BJ (cell line): ENCODE measurements at regions not wholly inside any gene's neighbourhood (a gene's known extent, or its start where the extent isn't known, plus 50 kb on each side); places are given as distances from the start of the nearest gene placed in this dataset.
A peak's percentile ranks its signal among the peaks of the same experiment; 100 is the strongest.

Experiments
- CTCF ChIA-PET: fragments of 350-600 bp; formaldehyde crosslinking; extraction: SDS; loops from one replicate; lab custom pipeline; 2021; ENCODE audit warnings: antibody characterized with exemption, inconsistent platforms; lab: Yijun Ruan, JAX
- POLR2A ChIA-PET: fragments of 300-600 bp; sonication (Branson Sonifier 250); formaldehyde crosslinking; extraction: SDS; loops from one replicate; lab custom pipeline; 2021; ENCODE audit warnings: antibody characterized with exemption; lab: Charles Lee
- DNase-seq: peaks from one replicate; pipeline ENCODE4 v3.0.0-alpha.2; 2011; ENCODE audit warnings: low read depth
- H3K27me3 ChIP-seq: 2 replicates; pipeline ENCODE4 v1.6.0; 2011; ENCODE audit warnings: low read length; ENCODE audit not compliant: control insufficient read depth, insufficient read depth
- H3K36me3 ChIP-seq: 2 replicates; pipeline ENCODE4 v1.5.1; 2011; ENCODE audit warnings: low read length; ENCODE audit not compliant: control insufficient read depth, insufficient read depth
- H3K4me3 ChIP-seq: 2 replicates; pipeline ENCODE4 v1.5.1; 2011; ENCODE audit warnings: low read depth, mild to moderate bottlenecking, control low read depth, low read length
- TF ChIP-seq, protein P1 (sequence below): IDR thresholded peaks from 2 replicates; pipeline ENCODE4 v1.5.1; 2011; ENCODE audit warnings: low read depth, mild to moderate bottlenecking, control low read depth, inconsistent platforms, low read length, moderate library complexity; ENCODE audit not compliant: insufficient read depth

DNA sequence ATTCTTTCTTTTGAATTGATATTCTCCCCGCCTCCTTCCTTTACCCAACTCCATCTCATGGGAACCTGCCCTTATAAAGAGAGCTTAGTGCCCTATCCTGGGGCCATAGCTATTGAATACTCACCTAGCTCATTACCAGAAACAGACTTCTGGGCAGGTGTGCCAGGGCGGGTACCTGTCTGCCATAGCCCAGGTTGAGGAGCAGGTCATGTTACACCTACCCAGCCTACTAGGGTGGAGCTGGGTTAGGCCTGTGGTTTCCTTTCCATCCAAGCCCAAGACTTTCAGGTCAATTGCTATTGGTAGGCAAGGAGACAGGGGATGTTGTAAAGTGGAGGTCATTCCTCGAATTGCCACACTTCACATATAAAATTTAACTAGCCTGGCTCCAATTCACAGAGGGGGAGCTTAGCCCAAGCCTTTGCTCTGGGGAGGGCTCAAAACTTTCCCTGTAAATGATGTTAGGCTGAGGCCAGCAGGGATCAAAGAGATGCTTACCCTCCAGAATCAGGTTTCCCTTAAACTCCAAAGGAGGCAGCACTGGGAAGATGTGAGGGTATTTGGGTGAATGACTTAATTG is 87.1 kb upstream of the IPO9 start:
- TF ChIP-seq, protein P1, sequence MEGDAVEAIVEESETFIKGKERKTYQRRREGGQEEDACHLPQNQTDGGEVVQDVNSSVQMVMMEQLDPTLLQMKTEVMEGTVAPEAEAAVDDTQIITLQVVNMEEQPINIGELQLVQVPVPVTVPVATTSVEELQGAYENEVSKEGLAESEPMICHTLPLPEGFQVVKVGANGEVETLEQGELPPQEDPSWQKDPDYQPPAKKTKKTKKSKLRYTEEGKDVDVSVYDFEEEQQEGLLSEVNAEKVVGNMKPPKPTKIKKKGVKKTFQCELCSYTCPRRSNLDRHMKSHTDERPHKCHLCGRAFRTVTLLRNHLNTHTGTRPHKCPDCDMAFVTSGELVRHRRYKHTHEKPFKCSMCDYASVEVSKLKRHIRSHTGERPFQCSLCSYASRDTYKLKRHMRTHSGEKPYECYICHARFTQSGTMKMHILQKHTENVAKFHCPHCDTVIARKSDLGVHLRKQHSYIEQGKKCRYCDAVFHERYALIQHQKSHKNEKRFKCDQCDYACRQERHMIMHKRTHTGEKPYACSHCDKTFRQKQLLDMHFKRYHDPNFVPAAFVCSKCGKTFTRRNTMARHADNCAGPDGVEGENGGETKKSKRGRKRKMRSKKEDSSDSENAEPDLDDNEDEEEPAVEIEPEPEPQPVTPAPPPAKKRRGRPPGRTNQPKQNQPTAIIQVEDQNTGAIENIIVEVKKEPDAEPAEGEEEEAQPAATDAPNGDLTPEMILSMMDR, result no peak
- no peak overlapping the region for H3K4me3 ChIP-seq
- no peaks in the 10 kb centered on the region; the same call in 1 of the 2 replicates for H3K36me3 ChIP-seq
- POLR2A ChIA-PET, result no interaction called here
- CTCF ChIA-PET, result interaction anchor here (0.8 to 9.0 kb wide), 7 partner anchors 8 to 306 kb away, joined by 3 to 64 read pairs (median 5); no protein-coding TSS in a partner anchor
- no peaks in the 10 kb centered on the region for H3K27me3 ChIP-seq
- no peak for DNase-seq

DNA sequence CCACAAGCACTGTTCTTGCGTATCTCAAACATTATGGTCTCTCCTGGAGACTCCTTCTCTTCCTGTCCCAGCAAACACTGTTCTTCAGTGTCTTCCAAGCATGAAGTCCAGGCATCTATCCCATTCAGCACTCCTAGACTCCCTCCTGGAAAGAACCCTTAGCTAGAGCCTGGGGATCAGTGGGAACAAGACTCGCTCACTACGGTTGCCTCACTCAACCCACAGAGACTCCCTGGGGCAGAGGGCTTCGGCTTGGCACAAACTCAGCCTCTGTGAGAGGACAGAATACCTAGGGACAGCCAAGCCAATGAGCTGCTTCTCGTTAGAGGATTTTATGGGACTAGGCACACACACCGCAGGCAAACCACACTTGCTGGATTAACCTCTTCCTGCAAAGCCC is 86.5 kb upstream of the IPO9 start:
- no peaks in the 10 kb centered on the region for H3K27me3 ChIP-seq
- TF ChIP-seq, protein P1, result no peak
- POLR2A ChIA-PET, result interaction anchor here (1.1 kb wide), 1 partner anchor 31 kb away, joined by 3 read pairs; no protein-coding TSS in a partner anchor
- H3K36me3 ChIP-seq, result no peaks in the 10 kb centered on the region; the same call in 1 of the 2 replicates
- peak; percentile 46 for DNase-seq
- CTCF ChIA-PET, result interaction anchor here (0.7 to 9.0 kb wide), 8 partner anchors 9 to 307 kb away, joined by 3 to 64 read pairs (median 4); no protein-coding TSS in a partner anchor
- H3K4me3 ChIP-seq, result no peak overlapping the region

DNA sequence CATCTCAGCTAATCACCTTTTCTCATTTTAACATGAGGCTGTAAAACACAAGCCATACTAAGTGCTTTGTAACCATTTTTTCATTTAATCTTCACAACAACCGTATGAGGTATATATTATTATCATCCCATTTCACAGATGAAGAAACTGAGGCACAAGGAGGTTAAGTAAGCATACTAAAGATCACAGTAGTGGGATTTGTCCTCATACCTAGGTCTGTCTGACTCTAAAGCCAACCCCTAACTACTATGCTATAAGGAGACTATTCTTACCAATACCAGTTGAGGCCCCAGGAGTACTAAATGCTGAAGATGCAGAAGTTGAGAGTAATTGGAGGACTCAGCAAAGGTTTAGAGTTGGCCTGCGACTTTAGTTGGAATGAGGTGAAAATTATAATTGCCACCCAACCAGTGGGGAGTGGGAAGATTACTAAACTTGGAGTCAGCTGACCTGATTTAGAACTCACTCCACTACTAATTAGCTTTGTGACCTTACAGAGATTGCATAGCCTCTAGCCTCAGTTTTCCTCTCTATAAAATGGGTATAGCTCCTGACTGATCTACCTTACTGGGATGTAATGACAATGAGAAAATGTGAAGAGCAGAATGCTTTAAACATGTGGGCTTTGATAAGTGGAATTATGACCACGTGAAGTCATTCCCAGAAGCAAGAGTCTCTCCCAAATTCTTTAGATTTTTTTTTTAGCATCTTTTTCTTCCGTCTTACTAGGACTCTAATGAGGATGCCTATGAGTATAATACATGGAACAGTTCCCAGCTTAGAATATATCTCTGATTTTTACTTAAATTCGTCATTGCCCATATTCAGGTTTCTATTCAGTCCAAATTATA is 85.8 kb upstream of the IPO9 start:
- Histone ChIP-seq H3K36me3 (no peaks in the 10 kb centered on the region; the same call in 1 of the 2 replicates), H3K27me3 (no peaks in the 10 kb centered on the region), H3K4me3 (no peak overlapping the region)
- ChIA-PET CTCF (interaction anchor here (0.7 to 9.0 kb wide), 8 partner anchors 9 to 264 kb away, joined by 3 to 64 read pairs (median 4); no protein-coding TSS in a partner anchor), POLR2A (interaction anchor here (1.1 kb wide), 1 partner anchor 32 kb away, joined by 3 read pairs; no protein-coding TSS in a partner anchor)
- TF ChIP-seq, protein P1, result no peak
- DNase-seq, result no peak

DNA sequence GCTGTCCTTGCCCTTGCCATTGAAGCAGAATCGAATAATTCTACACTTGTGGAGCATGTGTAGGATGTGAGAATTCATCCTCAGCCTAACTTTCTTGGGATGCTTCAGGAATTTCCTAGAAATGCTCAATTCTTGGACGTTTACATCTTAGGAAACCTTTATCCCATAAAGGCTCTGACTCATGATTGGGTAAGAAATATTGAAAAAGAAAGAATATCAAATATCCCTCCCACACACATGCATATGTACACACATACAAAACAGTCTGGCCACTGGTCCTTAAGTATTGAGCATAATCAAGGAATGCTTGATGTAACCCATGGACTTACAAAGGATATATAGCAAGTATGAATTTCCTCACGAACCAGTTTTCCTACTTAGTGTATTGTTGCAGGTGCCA is 83.9 kb upstream of the IPO9 start:
- no peak overlapping the region for H3K4me3 ChIP-seq
- ChIA-PET POLR2A (no interaction called here), CTCF (interaction anchor here (0.6 to 9.0 kb wide), 7 partner anchors 14 to 109 kb away, joined by 3 to 64 read pairs (median 3); no protein-coding TSS in a partner anchor)
- H3K36me3 ChIP-seq, result no peaks in the 10 kb centered on the region; the same call in 1 of the 2 replicates
- no peaks in the 10 kb centered on the region for H3K27me3 ChIP-seq
- DNase-seq, result no peak
- TF ChIP-seq, protein P1, result no peak

DNA sequence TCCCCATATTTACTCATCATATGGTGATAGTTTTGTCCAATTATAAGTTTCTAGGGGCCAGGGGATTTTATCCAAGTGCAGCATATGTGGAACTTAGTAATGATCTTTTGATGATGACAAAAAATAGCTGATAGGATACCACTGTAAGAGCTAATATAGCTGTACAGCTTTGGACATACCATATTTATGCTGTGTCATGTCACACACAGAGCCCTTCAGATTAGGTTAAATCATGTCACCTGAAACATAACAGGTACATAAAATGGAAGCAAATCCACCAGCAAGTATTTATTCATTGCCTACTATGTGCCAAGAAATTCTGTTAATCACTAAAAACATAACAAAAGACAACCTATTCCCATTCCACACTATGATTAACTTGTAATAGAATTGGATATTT is 82.8 kb upstream of the IPO9 start:
- Histone ChIP-seq H3K27me3 (no peaks in the 10 kb centered on the region), H3K36me3 (no peaks in the 10 kb centered on the region; the same call in 1 of the 2 replicates), H3K4me3 (no peak overlapping the region)
- TF ChIP-seq, protein P1, result no peak
- ChIA-PET CTCF (interaction anchor here (0.9 to 9.0 kb wide), 5 partner anchors 30 to 233 kb away, joined by 3 to 64 read pairs (median 5); no protein-coding TSS in a partner anchor), POLR2A (no interaction called here)
- DNase-seq, result no peak
